NCI-H187 (cell line): ENCODE measurements at regions not wholly inside any gene's neighbourhood (a gene's known extent, or its start where the extent isn't known, plus 50 kb on each side); places are given as distances from the start of the nearest gene placed in this dataset.

Experiments
- DNase-seq, 2 experiments: peaks; one replicate each; lab custom pipeline; 2025; lab: John Stamatoyannopoulos, UW

DNA sequence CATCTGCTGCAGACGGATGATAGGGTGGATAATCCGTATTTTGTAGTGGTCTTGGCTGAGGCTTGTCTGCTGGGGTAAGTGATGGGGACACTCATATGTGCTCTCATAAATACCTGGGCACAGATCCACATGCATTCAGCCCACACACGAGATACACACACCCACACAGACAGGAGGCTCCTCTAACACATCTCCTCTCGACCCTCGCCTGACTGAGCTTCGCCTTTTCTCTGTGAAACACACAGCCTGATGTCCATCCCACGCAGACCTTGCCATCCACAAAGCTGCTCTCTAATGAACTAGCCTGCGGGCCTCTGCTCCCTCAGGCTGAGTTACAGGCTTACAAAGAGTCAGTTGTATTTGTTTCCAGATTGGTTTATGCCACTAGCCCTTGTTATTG lies 96.3 kb upstream of the CSF3R start:
- DNase-seq: no peak

DNA sequence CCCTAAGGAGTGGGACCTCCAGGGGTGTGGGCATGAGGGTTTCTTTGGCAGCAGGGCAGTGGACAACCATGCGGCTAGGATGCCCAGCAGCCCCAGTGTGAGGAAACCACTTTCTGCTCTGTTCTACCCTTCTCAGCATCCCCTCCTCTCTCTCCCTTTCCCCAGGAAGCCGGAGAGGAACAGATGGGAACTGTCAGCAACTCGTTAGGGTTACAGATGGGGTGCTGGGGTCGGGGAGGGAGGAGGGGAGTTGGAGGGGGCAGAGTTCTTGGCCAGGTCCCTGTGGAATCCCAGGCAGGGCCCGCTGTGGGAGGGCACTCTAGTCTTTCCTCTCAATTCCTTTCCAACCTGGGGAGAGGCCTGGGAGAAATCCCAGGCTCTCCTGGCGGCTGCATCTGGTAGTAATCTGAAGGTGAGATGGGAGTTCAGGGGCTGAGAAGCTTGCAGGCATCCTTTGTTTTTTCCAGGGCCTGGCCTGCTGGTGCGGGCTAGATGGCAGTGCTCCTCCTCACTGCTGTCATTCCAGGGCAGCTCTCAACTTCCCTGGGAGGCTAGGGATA lies 93.9 kb upstream of the CSF3R start:
- no peak for DNase-seq

DNA sequence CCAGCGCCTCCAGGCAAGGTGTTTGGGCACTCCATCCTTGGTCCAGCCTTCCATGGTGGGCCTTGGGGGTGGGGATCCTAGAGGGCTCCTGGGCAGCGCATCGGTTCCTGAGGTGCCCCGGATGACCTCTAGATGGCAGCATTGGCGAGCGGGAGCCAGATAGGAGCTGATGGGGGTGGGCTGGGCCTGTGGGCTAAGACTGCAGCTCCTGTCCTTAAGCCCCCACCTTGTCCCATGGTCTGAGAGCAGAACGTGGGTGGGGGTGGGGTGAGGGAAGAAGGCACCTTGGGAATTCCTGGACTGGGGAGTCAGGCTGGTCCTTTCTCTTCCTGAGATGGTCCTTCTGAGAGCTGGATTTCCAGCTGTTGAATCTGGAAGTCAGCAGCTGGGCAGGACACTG lies 93.4 kb upstream of the CSF3R start:
- peak; percentile 19 to 34 for DNase-seq

DNA sequence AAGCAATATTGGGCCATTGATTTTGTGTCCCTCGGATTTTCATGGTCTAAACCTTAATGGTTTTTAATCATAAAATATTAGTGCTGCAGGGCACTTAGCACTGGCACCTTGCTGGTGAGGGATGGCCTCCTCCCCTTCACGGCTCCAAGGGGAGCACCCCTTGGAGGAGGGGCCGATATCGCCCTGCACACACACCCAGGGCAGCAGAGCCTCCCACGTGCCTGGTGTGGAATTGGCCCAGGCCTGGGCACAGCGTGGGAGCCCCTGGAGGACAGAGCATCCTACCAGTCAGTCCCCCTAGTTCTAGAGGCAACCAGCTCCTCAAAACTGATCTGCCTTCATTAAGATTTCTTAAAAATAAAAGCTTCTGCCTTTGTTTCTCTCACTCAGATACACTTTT lies 90.7 kb upstream of the CSF3R start:
- DNase-seq: no peak

DNA sequence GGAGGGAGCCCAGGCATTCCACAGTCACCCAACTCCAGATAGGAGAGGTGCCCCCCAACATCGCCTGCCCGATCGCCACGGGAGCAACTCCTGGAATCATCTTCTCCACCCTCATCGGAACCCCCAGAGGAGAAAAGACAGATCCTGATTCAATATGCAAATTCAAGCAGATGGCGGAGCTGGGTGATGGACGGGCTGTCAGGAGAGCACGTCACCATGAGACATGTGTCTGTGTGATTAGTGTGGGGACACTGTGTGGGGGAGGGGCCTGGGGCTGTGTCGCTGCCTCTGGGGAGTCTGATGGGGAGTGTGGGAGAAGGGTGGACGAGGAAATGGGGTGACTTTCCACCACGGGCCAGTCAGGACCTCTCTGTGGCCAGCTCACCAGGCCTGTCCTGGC lies 90.2 kb upstream of the CSF3R start:
- no peak for DNase-seq

- no peak for DNase-seq
These were observed 89.5 kb upstream of the CSF3R start for GRCh38 chr1:36572142-36572715.

DNA sequence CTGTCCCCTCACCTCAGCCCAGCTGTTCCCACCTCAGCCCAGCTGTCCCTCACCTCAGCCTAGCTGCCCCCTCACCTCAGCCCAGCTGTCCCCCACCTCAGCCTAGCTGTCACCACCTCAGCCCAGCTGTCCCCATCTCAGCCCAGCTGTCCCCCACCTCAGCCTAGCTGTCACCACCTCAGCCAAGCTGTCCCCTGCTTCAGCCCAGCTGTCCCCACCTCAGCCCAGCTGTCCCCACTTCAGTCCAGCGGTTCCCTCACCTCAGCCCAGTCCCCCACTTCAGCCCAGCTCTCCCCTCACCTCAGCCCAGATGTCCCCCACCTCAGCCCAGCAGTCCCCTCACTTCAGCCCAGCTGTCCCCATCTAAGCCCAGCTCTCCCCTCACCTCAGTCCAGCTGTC lies 88.4 kb upstream of the CSF3R start:
- no peak for DNase-seq

- no peak for DNase-seq
These were observed 87.9 kb upstream of the CSF3R start for GRCh38 chr1:36570478-36571060.

- DNase-seq: no peak
These were observed 87.3 kb upstream of the CSF3R start for GRCh38 chr1:36570006-36570405.

GRCh38 chr1:36567601-36568341 lies 85.1 kb upstream of the CSF3R start:
- no peak for DNase-seq

GRCh38 chr1:36565576-36566501 lies 83.1 kb upstream of the CSF3R start:
- no peak for DNase-seq

GRCh38 chr1:36562181-36562685 lies 79.5 kb upstream of the CSF3R start:
- no peak for DNase-seq

- DNase-seq: no peak
These were observed 78.6 kb upstream of the CSF3R start for GRCh38 chr1:36561361-36561724.

GRCh38 chr1:36560621-36561360 lies 78.1 kb upstream of the CSF3R start:
- DNase-seq: no peak

DNA sequence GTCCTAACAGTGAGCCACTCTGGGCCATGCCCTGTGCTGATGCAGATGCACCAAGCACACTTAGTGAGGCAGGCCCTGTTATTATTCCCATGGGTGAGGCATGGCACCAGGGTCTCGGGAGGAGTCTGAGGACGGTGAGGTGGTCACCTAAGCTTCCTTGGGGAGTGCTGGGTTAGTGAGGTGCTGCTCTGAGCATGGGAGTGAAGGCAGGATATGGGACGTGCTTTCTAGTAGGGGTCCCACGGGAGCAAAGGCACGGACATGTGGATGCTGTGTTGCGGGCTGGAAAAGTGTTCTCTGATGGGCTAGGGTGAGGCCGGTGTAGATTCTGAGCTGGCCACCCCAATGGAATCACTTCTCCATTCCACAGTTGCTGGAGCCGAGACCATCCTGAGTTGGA lies 77.5 kb upstream of the CSF3R start:
- DNase-seq: no peak

DNA sequence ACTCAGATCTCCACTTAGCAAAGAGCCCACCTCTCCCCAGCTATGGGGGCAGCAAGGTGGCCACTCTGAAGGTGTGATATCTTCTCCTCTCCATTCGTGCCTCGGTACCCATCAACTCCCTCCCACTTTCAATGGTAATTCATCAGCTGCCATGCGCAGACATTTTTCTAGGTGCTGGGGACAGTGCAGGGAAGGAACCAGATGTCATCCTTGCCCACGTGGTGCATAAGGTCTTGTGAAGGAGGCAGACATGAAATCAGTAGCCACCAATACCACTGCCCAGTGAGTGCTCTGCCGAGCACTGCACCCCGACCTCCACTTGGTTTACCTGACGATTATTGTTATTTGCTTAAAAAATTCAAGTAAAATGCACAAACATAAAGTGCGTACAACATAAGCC lies 76.3 kb upstream of the CSF3R start:
- no peak for DNase-seq

GRCh38 chr1:36557041-36558000 lies 74.6 kb upstream of the CSF3R start:
- no peak for DNase-seq

- DNase-seq: no peak
These were observed 72.3 kb upstream of the CSF3R start for GRCh38 chr1:36555041-36555440.

DNA sequence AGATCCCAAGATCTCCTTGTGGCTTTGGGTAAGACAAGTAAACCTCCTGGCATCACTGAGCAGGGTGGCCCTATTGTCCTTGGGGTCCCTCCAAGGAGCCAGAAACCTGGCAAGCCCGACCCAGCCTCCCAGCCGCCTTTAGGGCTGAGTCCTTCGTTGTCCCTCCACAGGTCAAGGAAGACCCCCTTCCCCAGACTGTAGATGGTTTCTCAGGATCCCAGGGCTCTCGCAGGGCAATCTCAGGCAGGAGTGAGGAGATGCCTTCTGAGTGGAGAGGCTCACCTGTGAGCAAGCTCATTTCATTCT lies 71.6 kb upstream of the CSF3R start:
- DNase-seq: no peak

DNA sequence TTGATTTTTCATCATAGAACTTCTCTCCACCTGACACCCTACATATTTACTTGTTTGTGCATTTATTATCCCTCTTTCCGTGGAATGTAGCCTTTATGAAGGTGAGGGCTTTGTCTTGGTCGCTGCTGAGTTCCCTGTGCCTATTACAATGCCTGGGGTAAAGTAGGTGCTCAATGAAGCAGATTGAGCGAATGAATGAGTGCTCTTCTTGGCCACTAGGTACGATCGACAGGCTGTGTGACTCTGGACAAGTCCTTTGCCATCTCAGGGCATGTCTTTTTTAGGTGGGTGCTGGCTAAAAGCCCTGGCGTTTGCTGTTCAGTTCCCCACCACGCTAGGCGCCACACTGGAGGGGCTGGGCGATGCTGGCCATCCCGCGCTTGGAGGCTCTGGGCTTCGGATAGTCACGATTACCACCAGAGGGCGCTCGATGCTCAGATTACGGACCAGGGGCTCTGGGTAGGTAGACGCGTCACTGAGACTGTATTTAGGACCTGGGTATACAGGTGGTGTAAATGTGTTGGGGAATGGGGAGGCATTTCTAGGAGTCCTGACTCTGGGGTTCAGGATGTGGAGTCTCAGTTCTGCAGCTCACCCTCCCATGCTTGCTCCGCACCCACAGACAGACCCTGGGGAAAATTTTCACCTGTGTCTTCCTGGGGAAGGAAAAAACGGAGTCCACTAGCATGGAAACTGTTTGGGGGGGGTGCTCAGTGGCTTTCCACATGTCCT lies 71.0 kb upstream of the CSF3R start:
- DNase-seq: peak; percentile 23 to 24
